SU-DHL-6 (cell line): ENCODE measurements at regions not wholly inside any gene's neighbourhood (a gene's known extent, or its start where the extent isn't known, plus 50 kb on each side); places are given as distances from the start of the nearest gene placed in this dataset.
"Not testable (repeated sequence)": the region's sequence is repeated elsewhere in the genome, so short reads cannot be mapped to it uniquely, and the experiment has no call there.

ENCODE experiments used
- CTCF ChIP-seq: fragments of 200-600 bp; sonication (generic); IDR thresholded peaks from one replicate; pipeline ENCODE4 v1.5.1; 2017; ENCODE audit warnings: antibody characterized with exemption, mild to moderate bottlenecking, low read length, moderate library complexity; ENCODE audit not compliant: insufficient read depth, poor library complexity, severe bottlenecking
- EZH2phosphoT487 ChIP-seq: fragments of 200-600 bp; sonication (generic), shearing (Covaris generic); conservative IDR thresholded peaks from 2 replicates; pipeline ENCODE4 v1.6.1; 2018; ENCODE audit warnings: mild to moderate bottlenecking, antibody characterized with exemption, low read length, moderate library complexity, mixed read lengths

- TF ChIP-seq CTCF, EZH2phosphoT487: not testable (repeated sequence)
Measured at GRCh38 chr6:110539277-110540019, 63.0 kb upstream of the SLC22A16 start.
